ENCODE measurements at regions not wholly inside any gene's neighbourhood (a gene's known extent, or its start where the extent isn't known, plus 50 kb on each side); places are given as distances from the start of the nearest gene placed in this dataset.

DNA sequence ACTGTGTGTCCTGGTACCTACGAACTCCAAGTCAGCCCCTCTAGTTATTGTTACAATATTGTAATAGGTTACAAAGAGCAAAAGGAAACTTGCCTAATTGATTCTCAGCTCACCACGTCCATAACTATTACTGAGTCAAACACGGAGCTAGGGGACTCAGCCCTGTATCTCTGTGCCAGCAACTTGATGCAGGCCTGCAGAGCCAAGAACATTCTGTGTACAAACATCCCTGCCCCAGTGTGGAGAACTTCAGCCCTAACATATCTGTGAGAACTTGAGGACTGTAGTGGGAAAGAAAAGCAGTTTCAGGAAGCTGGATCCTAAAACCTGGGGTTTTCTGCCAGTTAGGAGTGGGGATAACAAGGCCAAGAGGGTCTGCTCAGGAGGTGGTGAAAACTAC, 114.9 kb upstream of the PRSS58 start:
- Histone ChIP-seq H3K4me3 (no peak overlapping the region), H3K4me1 (no peaks in the 10 kb centered on the region), H3K27me3 (no peaks in the 10 kb centered on the region), H3K27ac (no peak overlapping the region), H3K36me3 (no peaks in the 10 kb centered on the region), H3K9me3 (no peaks in the 10 kb centered on the region)
- DNase-seq (ENCODE audit: extremely low spot score in 2 of 2) = no peak
- intact Hi-C loops (cut with DNase I) = no loop called here
- TF ChIP-seq POLR2A (IDR thresholded peaks at IDR 0.05) = no peak
- no peak for TF ChIP-seq POLR2AphosphoS5 (IDR thresholded peaks at IDR 0.05; ENCODE audit: insufficient read depth in 1 of 2, low read depth in 1 of 2)
- TF ChIP-seq, protein P1, sequence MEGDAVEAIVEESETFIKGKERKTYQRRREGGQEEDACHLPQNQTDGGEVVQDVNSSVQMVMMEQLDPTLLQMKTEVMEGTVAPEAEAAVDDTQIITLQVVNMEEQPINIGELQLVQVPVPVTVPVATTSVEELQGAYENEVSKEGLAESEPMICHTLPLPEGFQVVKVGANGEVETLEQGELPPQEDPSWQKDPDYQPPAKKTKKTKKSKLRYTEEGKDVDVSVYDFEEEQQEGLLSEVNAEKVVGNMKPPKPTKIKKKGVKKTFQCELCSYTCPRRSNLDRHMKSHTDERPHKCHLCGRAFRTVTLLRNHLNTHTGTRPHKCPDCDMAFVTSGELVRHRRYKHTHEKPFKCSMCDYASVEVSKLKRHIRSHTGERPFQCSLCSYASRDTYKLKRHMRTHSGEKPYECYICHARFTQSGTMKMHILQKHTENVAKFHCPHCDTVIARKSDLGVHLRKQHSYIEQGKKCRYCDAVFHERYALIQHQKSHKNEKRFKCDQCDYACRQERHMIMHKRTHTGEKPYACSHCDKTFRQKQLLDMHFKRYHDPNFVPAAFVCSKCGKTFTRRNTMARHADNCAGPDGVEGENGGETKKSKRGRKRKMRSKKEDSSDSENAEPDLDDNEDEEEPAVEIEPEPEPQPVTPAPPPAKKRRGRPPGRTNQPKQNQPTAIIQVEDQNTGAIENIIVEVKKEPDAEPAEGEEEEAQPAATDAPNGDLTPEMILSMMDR (IDR thresholded peaks at IDR 0.05) = no peak

DNA sequence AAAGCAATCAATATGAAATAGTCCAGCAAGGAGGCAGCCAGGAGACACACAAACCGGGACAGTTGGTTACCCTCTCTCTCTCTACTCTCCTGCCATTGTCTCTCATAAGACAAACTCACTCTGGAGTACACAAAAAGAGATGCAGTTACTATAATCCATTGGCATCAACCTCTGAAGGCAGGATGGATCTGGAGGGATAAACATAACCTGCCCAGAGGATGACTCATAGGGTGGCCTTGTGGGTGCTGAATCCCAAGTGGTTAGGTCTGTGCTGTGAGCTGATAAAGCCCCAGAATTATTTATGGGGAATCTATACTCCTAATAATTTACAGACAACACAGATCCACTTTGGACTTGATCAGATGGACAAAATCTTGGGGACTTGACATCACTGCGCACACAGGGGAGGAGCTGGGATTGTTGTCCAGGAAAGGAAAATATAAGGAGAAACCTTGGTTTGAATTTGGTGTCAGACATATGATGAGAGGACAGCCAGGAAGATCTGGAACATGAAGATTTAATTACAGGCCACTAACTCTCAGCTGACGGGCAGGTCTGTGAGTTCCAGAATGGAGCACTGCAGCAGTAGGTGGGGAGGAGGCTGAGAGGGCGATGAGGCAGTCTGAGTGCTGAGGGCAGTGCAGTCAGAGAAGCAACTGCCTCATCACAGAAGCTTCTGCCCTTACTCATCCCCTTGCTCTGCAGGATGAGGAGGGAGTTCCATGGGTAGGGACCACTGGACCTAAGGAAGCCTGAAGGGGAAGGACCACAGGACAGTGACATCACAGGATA, 113.9 kb upstream of the PRSS58 start:
- intact Hi-C loops (cut with DNase I) = no loop called here
- no peak overlapping the region for H3K27ac ChIP-seq
- no peaks in the 10 kb centered on the region for H3K4me1 ChIP-seq
- H3K27me3 ChIP-seq = no peaks in the 10 kb centered on the region
- H3K9me3 ChIP-seq = no peaks in the 10 kb centered on the region
- TF ChIP-seq, protein P1 (IDR thresholded peaks at IDR 0.05) = no peak
- TF ChIP-seq POLR2AphosphoS5 (IDR thresholded peaks at IDR 0.05; ENCODE audit: insufficient read depth in 1 of 2, low read depth in 1 of 2) (no peak), POLR2A (IDR thresholded peaks at IDR 0.05) (no peak)
- no peaks in the 10 kb centered on the region for H3K36me3 ChIP-seq
- no peak overlapping the region for H3K4me3 ChIP-seq
- DNase-seq (ENCODE audit: extremely low spot score in 2 of 2) = no peak

DNA sequence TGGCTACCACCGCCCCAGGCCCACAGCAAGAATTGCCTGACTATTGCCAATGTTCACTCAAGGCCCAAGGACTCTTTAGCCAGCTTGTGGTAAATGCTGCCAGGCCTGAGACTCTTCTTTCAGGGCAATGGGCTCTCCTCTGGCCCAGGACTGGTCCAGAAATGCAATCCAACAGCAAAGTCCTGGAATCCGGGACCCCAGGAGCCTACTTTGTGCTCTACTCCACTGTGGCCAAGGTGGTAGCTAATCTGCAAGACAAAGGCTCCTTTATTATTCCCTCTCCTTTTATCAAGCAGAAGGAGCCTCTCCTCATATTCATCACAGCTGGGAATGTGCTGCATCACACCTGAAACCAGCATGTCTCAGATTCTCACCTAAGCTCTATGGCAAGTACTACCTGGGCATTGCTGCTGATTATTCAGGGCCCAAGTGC, 107.6 kb upstream of the PRSS58 start:
- DNase-seq (ENCODE audit: extremely low spot score in 2 of 2) = no peak
- H3K36me3 ChIP-seq = no peaks in the 10 kb centered on the region
- no peaks in the 10 kb centered on the region for H3K27me3 ChIP-seq
- H3K9me3 ChIP-seq = no peaks in the 10 kb centered on the region
- intact Hi-C loops (cut with DNase I) = no loop called here
- H3K4me3 ChIP-seq = no peak overlapping the region
- H3K4me1 ChIP-seq = no peaks in the 10 kb centered on the region
- TF ChIP-seq, protein P1 (IDR thresholded peaks at IDR 0.05) = no peak
- TF ChIP-seq POLR2A (IDR thresholded peaks at IDR 0.05) (no peak), POLR2AphosphoS5 (IDR thresholded peaks at IDR 0.05; ENCODE audit: insufficient read depth in 1 of 2, low read depth in 1 of 2) (no peak)
- no peak overlapping the region for H3K27ac ChIP-seq

DNA sequence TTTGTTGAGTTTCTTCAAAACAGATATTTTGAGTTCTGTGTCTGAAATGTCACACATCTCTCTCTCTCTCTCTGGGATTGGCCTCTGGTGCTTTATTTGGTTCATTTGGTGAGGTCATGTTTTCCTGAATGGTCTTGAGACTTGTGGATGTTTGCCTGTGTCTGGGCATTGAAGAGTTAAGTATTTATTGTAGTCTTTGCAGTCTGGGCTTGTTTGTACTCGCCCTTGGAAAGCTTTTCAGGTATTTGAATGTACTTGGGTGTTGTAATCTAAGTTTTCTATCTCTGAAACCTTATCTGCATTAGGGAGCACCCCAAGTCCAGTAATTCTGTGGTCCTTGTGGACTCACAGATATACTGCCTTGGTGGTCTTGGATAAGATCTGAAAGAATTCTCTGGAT, 106.7 kb upstream of the PRSS58 start:
- intact Hi-C loops (cut with DNase I) = no loop called here
- DNase-seq (ENCODE audit: extremely low spot score in 2 of 2) = no peak
- Histone ChIP-seq H3K4me3 (no peak overlapping the region), H3K36me3 (no peaks in the 10 kb centered on the region), H3K9me3 (no peaks in the 10 kb centered on the region), H3K27ac (no peak overlapping the region), H3K27me3 (no peaks in the 10 kb centered on the region), H3K4me1 (no peaks in the 10 kb centered on the region)
- TF ChIP-seq, protein P1 (IDR thresholded peaks at IDR 0.05) = no peak
- no peak for TF ChIP-seq POLR2A (IDR thresholded peaks at IDR 0.05)

DNA sequence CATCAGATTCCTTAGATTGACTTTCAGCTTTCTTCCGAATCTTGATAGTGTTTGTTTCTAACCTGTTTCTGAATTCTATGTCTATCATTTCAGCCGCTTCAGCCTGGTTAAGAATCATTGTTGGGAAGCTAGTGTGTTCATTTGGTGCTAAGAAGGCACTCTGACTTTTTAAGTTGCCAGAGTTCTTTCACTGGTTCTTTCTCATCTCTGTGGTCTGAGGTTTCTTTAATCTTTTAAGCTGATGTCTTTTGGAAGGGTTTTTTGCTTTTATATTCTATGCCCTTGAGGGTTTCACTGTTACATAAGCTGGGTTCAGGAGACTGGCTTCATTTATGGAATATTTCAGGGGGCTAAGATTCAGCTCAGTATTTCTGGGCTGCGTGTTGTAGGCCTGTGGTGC, 104.5 kb upstream of the PRSS58 start:
- Histone ChIP-seq H3K36me3 (no peaks in the 10 kb centered on the region), H3K4me3 (no peak overlapping the region), H3K27me3 (no peaks in the 10 kb centered on the region), H3K27ac (no peak overlapping the region), H3K4me1 (no peaks in the 10 kb centered on the region), H3K9me3 (no peaks in the 10 kb centered on the region)
- TF ChIP-seq POLR2AphosphoS5 (IDR thresholded peaks at IDR 0.05; ENCODE audit: insufficient read depth in 1 of 2, low read depth in 1 of 2) (no peak), POLR2A (IDR thresholded peaks at IDR 0.05) (no peak)
- TF ChIP-seq, protein P1 (IDR thresholded peaks at IDR 0.05) = no peak
- no peak for DNase-seq (ENCODE audit: extremely low spot score in 2 of 2)
- intact Hi-C loops (cut with DNase I) = no loop called here

All from vagina (tissue), 2 donors.